GM12864 (cell line): ENCODE measurements at regions not wholly inside any gene's neighbourhood (a gene's known extent, or its start where the extent isn't known, plus 50 kb on each side); places are given as distances from the start of the nearest gene placed in this dataset.

Experiments used
- DNase-seq: peaks from one replicate; pipeline ENCODE4 v3.0.0-alpha.2; 2011; ENCODE audit warnings: low read depth
- H3K4me3 ChIP-seq: 2 replicates; pipeline ENCODE4 v1.5.1; 2011; ENCODE audit warnings: mild to moderate bottlenecking, low read depth, low read length, control low read depth
- CTCF ChIP-seq: IDR thresholded peaks from 2 replicates; pipeline ENCODE4 v1.5.1; 2011; ENCODE audit warnings: low read depth, mild to moderate bottlenecking, moderate library complexity, low read length, control low read depth, inconsistent platforms; ENCODE audit errors: missing control alignments

GRCh38 chr6:156617376-156617775 is 159.8 kb upstream of the ARID1B start:
- DNase-seq = no peak
- no peak overlapping the region for H3K4me3 ChIP-seq
- no peak for TF ChIP-seq CTCF

- DNase-seq = no peak
- no peak overlapping the region for H3K4me3 ChIP-seq
Observed at GRCh38 chr6:156616495-156616894, 160.7 kb upstream of the ARID1B start.

GRCh38 chr6:156613996-156614395 is 163.2 kb upstream of the ARID1B start:
- TF ChIP-seq CTCF = no peak
- H3K4me3 ChIP-seq = no peak overlapping the region
- no peak for DNase-seq

More at GRCh38 chr6:156616495-156616894, 160.7 kb upstream of the ARID1B start:
- no peak for TF ChIP-seq CTCF

GRCh38 chr6:156612361-156612760 is 164.8 kb upstream of the ARID1B start:
- TF ChIP-seq CTCF = no peak
- DNase-seq = no peak
- no peak overlapping the region for H3K4me3 ChIP-seq

- TF ChIP-seq CTCF = no peak
- H3K4me3 ChIP-seq = no peak overlapping the region
- DNase-seq = no peak
Observed at GRCh38 chr6:156602066-156602385, 175.2 kb upstream of the ARID1B start.

GRCh38 chr6:156601152-156602065 is 175.8 kb upstream of the ARID1B start:
- H3K4me3 ChIP-seq = no peak overlapping the region
- no peak for TF ChIP-seq CTCF
- DNase-seq = no peak

- no peak overlapping the region for H3K4me3 ChIP-seq
- DNase-seq = no peak
- TF ChIP-seq CTCF = no peak
Observed at GRCh38 chr6:156600678-156601077, 176.5 kb upstream of the ARID1B start.
